AG09319 (cell line): ENCODE measurements at regions not wholly inside any gene's neighbourhood (a gene's known extent, or its start where the extent isn't known, plus 50 kb on each side); places are given as distances from the start of the nearest gene placed in this dataset.

Source experiments
- DNase-seq: peaks from one replicate; pipeline ENCODE4 v3.0.0-alpha.2; 2010; ENCODE audit warnings: low read depth; ENCODE audit errors: extremely low read depth
- TF ChIP-seq, protein P1 (sequence below): IDR thresholded peaks from 2 replicates; pipeline ENCODE4 v1.5.1; 2011; ENCODE audit warnings: low read depth, mild to moderate bottlenecking, inconsistent platforms, low read length, moderate library complexity

DNA sequence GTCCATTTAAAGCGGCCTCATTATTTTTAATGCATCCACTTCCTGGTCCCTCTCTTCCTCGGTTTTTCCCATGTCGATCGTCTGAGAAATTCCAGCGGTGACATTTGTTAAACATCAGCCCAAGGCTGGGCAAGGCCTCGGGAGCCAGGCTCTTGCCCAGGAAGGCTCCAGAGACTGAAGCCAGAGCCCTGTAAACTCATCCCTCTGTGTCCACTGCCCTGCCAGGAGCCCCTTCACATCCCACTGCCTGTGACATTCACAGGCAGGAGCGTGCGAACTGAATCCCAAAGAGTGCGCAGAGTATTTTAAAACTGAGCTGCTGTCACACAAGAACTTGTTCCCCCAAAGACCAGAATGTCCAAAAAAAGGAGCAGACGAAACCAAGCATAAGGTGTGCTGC, 56.5 kb upstream of the ANO1 start:
- no peak for DNase-seq
- TF ChIP-seq, protein P1, sequence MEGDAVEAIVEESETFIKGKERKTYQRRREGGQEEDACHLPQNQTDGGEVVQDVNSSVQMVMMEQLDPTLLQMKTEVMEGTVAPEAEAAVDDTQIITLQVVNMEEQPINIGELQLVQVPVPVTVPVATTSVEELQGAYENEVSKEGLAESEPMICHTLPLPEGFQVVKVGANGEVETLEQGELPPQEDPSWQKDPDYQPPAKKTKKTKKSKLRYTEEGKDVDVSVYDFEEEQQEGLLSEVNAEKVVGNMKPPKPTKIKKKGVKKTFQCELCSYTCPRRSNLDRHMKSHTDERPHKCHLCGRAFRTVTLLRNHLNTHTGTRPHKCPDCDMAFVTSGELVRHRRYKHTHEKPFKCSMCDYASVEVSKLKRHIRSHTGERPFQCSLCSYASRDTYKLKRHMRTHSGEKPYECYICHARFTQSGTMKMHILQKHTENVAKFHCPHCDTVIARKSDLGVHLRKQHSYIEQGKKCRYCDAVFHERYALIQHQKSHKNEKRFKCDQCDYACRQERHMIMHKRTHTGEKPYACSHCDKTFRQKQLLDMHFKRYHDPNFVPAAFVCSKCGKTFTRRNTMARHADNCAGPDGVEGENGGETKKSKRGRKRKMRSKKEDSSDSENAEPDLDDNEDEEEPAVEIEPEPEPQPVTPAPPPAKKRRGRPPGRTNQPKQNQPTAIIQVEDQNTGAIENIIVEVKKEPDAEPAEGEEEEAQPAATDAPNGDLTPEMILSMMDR = no peak

DNA sequence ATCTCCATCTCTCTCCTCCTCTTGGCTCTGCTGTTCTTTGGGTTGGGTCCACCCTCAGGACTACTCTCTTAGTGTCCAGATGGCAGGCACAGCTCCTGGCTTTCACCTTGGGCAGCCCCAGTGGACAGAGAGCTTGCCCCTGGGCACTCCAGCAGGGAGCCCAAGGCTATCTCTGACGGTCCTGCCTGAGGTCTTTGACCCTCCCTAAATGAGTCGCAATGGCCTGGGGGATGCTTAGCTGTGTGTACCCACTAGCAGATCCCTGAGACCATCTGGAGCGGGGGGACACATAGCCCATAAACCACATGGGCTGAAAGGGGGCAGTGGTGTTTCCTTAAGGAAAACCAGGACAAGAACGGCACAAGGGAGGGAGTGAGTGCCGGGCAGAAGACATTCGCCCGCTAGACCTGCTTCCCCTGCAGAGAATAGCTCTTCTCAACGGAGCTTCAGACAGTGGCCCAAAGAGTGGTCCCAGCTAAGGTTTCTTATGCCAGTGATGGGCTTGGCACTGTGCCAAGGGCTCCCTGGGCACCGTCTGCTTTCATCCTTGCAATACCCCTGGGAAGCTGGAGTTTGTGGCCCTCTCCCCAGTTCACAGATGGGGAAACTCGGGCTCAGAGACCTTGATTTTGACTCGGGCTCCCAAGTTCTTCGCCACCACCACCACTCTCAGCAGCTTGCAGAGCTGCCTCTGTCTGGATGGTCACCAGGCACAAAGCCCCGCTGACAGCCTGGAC, 53.9 kb upstream of the ANO1 start:
- no peak for DNase-seq
- TF ChIP-seq, protein P1 = no peak

DNA sequence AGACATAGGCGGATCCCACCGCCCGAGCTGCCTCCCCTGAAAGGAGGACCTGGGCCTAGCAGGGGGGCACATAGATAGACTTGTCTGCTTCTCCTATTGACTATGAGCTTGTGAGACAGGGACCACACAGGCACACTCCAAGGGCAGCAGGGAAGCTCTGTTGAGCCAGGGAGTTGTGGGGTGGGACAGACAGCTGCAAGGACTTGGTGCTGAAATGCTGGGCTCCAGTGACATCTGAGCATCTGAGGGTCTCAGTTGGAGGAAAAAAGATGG, 53.4 kb upstream of the ANO1 start:
- TF ChIP-seq, protein P1 = no peak

DNA sequence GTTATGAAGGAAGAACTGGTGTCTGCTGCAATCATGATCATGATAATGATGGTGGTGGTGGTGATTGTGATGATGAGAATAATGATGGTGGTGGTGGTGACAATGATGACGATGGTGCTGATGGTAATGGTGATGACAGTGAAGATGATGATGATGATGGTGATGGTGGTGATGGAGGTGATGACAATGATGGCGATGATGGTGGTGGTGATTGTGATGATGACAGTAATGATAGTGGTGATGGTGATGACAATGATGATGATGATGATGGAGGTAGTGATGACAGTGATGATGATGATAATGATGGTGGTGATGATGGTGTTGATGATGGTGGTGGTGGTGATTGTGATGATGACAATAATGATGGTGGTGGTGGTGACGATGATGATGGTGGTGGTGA, 52.8 kb upstream of the ANO1 start:
- TF ChIP-seq, protein P1 = no peak
- no peak for DNase-seq

More for the DNA sequence above, 53.4 kb upstream of the ANO1 start:
- no peak for DNase-seq

DNA sequence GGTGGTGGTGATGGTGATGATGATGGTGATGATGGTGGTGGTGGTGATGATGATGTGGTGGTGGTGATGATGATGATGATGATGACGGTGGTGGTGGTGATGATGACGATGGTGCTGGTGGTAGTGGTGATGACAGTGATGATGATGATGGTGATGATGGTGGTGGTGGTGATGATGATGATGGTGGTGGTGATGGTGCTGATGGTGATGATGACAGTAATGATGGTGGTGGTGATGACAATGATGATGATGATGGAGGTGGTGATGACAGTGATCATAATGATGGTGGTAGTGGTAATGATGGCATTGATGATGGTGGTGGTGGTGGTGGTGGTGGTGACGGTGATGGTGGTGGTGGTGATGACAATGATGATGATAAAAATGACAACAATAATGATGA, 52.1 kb upstream of the ANO1 start:
- TF ChIP-seq, protein P1 = no peak
- no peak for DNase-seq

DNA sequence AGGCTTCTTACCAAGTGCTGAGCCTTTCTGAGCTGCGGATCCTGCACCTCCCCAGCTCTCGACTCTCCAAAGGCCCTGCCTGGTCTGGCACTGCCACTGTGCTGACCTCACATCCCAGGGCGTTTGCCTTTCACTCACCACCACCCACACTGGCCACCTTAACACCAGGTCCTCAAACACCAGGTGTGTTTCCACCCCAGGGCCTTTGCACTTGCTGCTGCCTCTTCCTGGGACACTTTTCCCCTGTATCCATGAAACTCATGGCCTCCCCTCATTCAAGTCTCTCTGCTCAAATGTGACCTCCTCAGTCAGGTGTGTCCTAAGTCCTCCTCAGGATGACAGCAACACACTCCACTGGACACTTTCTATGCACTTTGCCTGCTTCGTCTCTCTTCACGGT, 51.4 kb upstream of the ANO1 start:
- TF ChIP-seq, protein P1 = no peak
- no peak for DNase-seq

DNA sequence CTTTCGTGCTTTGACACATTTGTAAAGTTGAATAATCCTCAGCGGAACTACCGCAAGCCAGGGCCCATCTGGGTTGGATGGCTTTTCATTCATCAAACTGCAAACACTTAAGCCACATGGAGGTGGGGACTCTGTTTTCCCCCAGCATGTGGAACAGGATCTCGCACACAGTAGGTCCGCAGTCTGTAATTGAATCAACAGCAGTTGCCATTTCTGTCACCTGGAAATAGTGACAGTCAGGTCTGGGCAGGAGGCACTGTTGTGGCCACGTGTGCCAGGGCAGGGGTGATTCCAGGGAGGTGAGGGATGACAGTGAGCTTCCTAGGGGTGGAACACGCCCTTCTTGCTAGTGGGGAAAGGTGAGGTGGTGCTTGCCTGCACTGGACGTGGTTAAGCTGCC, 50.7 kb upstream of the ANO1 start:
- DNase-seq = no peak

More for the DNA sequence above, 50.7 kb upstream of the ANO1 start:
- TF ChIP-seq, protein P1 = no peak
